ENCODE measurements at regions not wholly inside any gene's neighbourhood (a gene's known extent, or its start where the extent isn't known, plus 50 kb on each side); places are given as distances from the start of the nearest gene placed in this dataset.

DNA sequence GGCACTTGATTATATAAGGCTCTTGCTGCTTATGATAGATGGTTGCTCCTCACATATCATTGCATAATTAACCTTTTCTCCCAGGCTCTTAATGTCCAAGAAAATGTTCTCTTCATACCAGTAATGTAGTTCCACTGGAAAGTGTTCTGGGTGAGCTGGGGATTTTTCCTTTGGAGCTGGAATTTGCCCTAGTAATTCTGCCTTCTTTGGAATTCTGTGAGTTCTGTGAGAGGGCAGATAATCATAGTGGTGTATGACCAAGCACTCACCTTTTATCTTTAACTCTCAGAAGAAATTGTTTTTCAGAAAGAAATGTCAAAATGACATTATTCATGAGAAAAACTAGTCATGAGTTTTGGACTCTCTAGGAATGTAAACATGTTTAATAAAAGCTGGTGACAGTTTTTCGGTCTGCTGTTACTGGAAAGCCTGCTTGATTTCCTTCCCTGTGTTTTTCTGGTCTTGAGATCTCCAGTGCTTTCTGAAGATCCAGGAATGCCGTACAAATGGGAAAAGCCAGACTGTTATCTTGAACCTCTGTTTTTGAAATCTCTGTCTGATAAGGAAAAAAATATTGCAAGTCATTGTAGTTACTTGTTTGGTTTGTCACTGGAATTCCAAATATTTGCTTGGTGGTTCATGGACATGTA lies 148.3 kb upstream of the PRPS1L1 start:
- in situ Hi-C loops (cut with HindIII; ENCODE audit: low sequenced_read_pairs), result no loop called here
- TF ChIP-seq, protein P1, sequence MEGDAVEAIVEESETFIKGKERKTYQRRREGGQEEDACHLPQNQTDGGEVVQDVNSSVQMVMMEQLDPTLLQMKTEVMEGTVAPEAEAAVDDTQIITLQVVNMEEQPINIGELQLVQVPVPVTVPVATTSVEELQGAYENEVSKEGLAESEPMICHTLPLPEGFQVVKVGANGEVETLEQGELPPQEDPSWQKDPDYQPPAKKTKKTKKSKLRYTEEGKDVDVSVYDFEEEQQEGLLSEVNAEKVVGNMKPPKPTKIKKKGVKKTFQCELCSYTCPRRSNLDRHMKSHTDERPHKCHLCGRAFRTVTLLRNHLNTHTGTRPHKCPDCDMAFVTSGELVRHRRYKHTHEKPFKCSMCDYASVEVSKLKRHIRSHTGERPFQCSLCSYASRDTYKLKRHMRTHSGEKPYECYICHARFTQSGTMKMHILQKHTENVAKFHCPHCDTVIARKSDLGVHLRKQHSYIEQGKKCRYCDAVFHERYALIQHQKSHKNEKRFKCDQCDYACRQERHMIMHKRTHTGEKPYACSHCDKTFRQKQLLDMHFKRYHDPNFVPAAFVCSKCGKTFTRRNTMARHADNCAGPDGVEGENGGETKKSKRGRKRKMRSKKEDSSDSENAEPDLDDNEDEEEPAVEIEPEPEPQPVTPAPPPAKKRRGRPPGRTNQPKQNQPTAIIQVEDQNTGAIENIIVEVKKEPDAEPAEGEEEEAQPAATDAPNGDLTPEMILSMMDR (IDR thresholded peaks at IDR 0.05; ENCODE audit: low read depth, low read length, missing control alignments), result no peak
- no peak overlapping the region for H3K4me3 ChIP-seq (ENCODE audit: low read depth, low read length)
- DNase-seq (ENCODE audit: low read depth), result no peak

DNA sequence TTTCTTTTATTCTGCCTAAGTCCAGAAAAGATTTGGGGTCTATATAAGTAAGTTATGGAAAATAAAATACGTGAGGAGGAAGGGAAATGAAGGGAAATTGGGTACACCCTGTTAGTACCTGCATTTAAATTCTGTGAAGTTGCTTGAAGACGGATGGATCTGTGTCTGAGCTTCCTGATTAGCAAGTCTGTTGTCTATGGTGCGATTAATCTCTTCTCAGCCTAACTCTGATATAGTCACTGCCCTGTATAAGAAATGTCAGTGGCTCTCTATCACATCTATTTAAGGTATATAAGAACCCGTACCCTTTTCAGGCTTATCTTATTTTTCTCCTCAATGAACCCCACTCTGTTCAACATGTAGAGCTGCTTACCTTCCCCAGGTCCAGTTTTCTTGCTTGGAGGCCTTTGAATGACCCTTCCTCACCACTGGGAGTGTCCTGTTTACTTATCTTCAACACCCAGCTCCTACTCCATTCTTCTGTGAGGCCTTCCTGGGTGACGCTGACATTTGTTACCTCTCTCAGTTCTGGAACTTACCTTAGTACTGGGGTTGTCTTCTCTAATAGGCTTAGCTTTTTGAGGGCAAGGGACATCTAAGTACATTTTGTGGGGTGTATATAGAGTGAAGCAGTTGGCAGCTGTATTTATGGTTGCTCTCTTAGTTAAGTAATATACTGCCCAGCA lies 149.6 kb upstream of the PRPS1L1 start:
- no peak overlapping the region for H3K4me3 ChIP-seq (ENCODE audit: low read depth, low read length)
- TF ChIP-seq, protein P1 (IDR thresholded peaks at IDR 0.05; ENCODE audit: low read depth, low read length, missing control alignments), result no peak
- no peak for DNase-seq (ENCODE audit: low read depth)
- in situ Hi-C loops (cut with HindIII; ENCODE audit: low sequenced_read_pairs), result no loop called here

DNA sequence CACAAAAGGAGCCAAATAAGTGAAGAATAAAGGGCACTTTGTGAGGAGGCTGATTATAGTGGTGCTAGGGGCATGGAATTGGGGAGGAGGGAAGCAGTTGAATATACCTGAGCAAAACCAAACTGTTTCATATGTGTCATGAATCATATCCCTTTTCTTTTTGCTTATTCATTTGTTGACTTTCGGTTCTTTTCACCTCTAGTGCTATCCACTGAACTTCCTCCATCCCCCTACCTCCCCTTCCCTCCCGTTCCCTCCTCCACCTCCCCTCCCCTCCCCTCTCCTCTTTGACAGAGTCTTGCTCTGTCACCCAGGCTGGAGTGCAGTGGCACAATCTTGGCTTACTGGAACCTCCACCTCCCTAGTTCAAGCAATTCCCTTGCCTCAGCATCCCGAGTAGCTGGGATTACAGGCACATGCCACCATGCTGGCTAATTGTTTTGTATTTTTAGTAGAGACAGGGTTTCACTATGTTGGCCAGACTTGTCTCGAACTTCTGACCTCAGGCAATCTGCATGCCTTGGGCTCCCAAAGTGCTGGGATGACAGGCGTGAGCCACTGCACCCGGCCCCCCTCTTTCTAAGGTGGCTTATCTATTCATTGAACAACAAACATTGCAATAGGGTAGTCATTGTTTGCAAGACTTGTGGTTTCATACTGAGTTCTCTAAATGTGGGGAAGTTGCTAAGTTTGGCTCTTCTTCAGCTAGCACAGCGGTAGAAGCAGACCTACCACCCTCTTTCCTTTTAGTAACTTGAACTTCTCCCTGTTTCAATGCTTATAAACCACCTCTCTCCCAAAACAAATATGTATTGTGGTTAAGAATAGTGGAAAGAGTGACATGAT lies 150.4 kb upstream of the PRPS1L1 start:
- no peak overlapping the region for H3K4me3 ChIP-seq (ENCODE audit: low read depth, low read length)
- peak; percentile 75 for DNase-seq (ENCODE audit: low read depth)
- TF ChIP-seq, protein P1 (IDR thresholded peaks at IDR 0.05; ENCODE audit: low read depth, low read length, missing control alignments), result no peak
- in situ Hi-C loops (cut with HindIII; ENCODE audit: low sequenced_read_pairs), result no loop called here

DNA sequence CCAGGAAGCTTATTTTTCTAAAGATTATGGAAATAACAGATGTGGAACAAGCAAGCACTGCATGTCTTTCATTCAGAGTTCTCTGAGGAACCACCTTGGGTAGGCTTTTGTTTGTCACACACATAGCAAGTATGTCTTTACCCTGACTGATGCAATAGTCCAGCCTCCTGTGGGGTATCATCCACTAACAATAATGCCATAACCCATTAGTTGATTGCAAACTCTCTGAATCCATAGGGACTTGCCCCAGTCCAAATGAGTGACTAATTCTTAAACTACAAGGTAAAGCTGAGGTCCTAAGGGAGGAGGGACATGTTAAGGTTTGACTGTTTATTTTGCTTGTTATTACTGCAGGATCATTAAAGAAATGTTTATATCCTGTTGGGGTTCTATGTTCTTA lies 151.4 kb upstream of the PRPS1L1 start:
- in situ Hi-C loops (cut with HindIII; ENCODE audit: low sequenced_read_pairs), result no loop called here
- no peak overlapping the region for H3K4me3 ChIP-seq (ENCODE audit: low read depth, low read length)

DNA sequence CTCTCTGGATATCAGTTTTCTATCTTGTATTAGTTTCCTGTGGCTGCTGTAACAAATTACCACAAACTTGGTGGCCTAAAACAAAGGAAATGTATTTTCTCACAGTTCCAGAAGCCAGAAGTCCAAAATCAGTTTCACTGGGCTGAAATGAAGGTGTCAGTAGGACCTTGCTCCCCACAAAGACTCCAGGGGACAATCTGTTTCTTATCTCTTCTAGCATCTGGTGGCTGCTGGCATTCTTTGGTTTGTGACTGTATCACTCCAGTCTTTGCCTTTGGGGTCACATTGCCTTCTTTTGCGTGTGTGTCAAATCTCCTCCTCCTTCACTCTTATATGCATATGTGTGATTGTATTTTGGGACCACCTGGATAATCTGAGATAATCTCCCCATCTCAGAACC lies 153.0 kb upstream of the PRPS1L1 start:
- DNase-seq (ENCODE audit: low read depth), result no peak
- no peak overlapping the region for H3K4me3 ChIP-seq (ENCODE audit: low read depth, low read length)
- TF ChIP-seq, protein P1 (IDR thresholded peaks at IDR 0.05; ENCODE audit: low read depth, low read length, missing control alignments), result no peak
- in situ Hi-C loops (cut with HindIII; ENCODE audit: low sequenced_read_pairs), result no loop called here

More for the DNA sequence above, 151.4 kb upstream of the PRPS1L1 start:
- TF ChIP-seq, protein P1 (IDR thresholded peaks at IDR 0.05; ENCODE audit: low read depth, low read length, missing control alignments), result no peak
- DNase-seq (ENCODE audit: low read depth), result no peak

DNA sequence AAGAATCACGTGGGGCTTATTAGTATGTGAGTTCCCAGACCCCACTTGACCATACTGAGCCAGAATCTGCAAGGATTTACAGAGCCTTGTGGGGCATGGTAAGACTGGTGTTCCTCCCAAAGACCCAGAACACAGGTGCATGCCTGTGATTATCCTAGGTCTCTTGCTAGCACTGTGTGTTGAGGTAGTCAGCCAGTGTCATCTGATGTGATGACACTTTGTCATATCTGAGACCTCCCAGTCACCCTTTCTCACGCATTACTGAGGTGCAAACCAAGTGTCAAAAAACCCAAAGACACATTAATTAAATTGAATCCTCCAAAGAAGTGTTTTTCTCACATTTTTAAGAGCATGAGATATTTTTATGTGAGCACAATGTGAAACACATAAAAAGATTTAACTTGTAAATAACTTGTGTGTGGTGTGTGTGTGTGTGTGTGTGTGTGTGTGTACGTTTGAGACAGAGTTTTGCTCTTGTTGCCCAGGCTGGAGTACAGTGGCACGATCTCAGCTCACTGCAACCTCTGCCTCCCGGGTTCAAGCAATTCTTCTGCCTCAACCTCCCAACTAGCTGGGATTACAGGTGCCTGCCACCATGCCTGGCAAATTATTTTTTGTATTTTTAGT lies 162.0 kb upstream of the PRPS1L1 start:
- in situ Hi-C loops (cut with HindIII; ENCODE audit: low sequenced_read_pairs), result no loop called here
- no peak overlapping the region for H3K4me3 ChIP-seq (ENCODE audit: low read depth, low read length)
- TF ChIP-seq, protein P1 (IDR thresholded peaks at IDR 0.05; ENCODE audit: low read depth, low read length, missing control alignments), result no peak
- DNase-seq (ENCODE audit: low read depth), result no peak

All from astrocyte of the cerebellum (primary cell).